SK-N-MC (cell line): ENCODE measurements at regions not wholly inside any gene's neighbourhood (a gene's known extent, or its start where the extent isn't known, plus 50 kb on each side); places are given as distances from the start of the nearest gene placed in this dataset.

Experiments used
- EZH2 ChIP-seq: fragments of 200-600 bp; sonication (generic); IDR thresholded peaks from one replicate; pipeline ENCODE4 v1.6.1; 2017; ENCODE audit warnings: antibody characterized with exemption
- FOXP2 ChIP-seq: optimal IDR thresholded peaks from 2 replicates; pipeline ENCODE3; 2011; ENCODE audit warnings: mild to moderate bottlenecking, moderate library complexity; ENCODE audit not compliant: insufficient read depth; ENCODE audit errors: extremely low read length, control extremely low read depth
- POLR2AphosphoS5 ChIP-seq: IDR thresholded peaks from 2 replicates; pipeline ENCODE4 v1.6.1; 2012; ENCODE audit warnings: mild to moderate bottlenecking, low read depth, low read length, borderline replicate concordance

DNA sequence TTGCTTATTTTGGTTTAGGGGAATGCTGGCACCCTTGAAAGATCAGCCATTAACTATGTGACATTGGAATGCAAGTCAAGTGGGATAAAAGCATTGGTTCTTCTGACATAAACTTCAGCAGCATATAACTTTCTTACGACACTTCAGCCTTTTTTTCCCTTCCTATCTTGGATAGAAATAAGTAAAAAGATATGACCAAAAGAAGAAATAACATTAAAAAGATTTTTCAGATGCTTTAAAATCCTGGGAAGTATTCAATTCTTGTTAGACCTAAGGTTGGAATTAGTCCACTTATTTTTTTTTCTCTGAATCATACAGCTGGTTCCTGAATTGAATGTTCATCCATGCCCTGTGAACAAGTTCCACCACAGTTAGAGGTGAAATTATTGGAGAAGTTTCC is 85.6 kb upstream of the TSPAN8 start:
- no peak for TF ChIP-seq EZH2
- TF ChIP-seq POLR2AphosphoS5 = no peak
- no peak for TF ChIP-seq FOXP2
